IMR-90 (cell line): ENCODE measurements at regions not wholly inside any gene's neighbourhood (a gene's known extent, or its start where the extent isn't known, plus 50 kb on each side); places are given as distances from the start of the nearest gene placed in this dataset.
"Not testable (repeated sequence)": the region's sequence is repeated elsewhere in the genome, so short reads cannot be mapped to it uniquely, and the experiment has no call there.

Source experiments
- BHLHE40 ChIP-seq: fragments of 150-350 bp; IDR thresholded peaks from 2 replicates; pipeline ENCODE4 v1.6.1; 2016; ENCODE audit warnings: mild to moderate bottlenecking, low read depth, low read length
- RAD21 ChIP-seq: IDR thresholded peaks from 2 replicates; pipeline ENCODE4 v1.6.1; 2012; ENCODE audit warnings: low read length, improper control_type of control experiment
- SMC3 ChIP-seq: fragments of 150-350 bp; IDR thresholded peaks from 2 replicates; pipeline ENCODE4 v1.6.1; 2016; ENCODE audit warnings: low read depth, mild to moderate bottlenecking, antibody characterized with exemption, low read length, moderate library complexity
- TF ChIP-seq, protein P1 (sequence below): conservative IDR thresholded peaks from 2 replicates; pipeline ENCODE4 v1.5.1; 2012; ENCODE audit warnings: mild to moderate bottlenecking, low read depth, low read length, improper control_type of control experiment
- TF ChIP-seq, protein P2 (sequence below): fragments of 150-350 bp; IDR thresholded peaks from 2 replicates; pipeline ENCODE4 v1.6.1; 2017; ENCODE audit warnings: mild to moderate bottlenecking, antibody characterized with exemption, low read length, low read depth

DNA sequence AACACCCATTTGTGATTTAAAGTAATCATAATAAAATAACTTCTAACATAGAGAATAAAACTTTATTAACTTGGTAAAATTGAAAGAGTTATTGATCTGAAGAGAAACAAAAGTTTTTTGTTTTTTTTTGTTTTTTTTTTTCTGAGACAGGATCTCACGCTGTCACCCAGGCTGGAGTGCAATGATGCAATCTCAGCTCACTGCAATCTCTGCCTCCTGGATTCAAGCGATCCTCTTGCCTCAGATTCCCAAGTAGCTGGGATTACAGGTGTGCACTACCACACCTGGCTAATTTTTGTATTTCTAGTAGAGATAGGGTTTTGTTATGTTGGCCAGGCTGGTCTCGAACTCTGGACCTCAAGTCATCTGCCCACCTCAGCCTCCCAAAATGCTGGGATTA lies 116.5 kb upstream of the SPATA31D4 start:
- TF ChIP-seq BHLHE40, SMC3, RAD21: not testable (repeated sequence)
- TF ChIP-seq, protein P1, sequence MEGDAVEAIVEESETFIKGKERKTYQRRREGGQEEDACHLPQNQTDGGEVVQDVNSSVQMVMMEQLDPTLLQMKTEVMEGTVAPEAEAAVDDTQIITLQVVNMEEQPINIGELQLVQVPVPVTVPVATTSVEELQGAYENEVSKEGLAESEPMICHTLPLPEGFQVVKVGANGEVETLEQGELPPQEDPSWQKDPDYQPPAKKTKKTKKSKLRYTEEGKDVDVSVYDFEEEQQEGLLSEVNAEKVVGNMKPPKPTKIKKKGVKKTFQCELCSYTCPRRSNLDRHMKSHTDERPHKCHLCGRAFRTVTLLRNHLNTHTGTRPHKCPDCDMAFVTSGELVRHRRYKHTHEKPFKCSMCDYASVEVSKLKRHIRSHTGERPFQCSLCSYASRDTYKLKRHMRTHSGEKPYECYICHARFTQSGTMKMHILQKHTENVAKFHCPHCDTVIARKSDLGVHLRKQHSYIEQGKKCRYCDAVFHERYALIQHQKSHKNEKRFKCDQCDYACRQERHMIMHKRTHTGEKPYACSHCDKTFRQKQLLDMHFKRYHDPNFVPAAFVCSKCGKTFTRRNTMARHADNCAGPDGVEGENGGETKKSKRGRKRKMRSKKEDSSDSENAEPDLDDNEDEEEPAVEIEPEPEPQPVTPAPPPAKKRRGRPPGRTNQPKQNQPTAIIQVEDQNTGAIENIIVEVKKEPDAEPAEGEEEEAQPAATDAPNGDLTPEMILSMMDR: not testable (repeated sequence)
- TF ChIP-seq, protein P2, sequence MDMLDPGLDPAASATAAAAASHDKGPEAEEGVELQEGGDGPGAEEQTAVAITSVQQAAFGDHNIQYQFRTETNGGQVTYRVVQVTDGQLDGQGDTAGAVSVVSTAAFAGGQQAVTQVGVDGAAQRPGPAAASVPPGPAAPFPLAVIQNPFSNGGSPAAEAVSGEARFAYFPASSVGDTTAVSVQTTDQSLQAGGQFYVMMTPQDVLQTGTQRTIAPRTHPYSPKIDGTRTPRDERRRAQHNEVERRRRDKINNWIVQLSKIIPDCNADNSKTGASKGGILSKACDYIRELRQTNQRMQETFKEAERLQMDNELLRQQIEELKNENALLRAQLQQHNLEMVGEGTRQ: not testable (repeated sequence)
